H9 (cell line): ENCODE measurements at regions not wholly inside any gene's neighbourhood (a gene's known extent, or its start where the extent isn't known, plus 50 kb on each side); places are given as distances from the start of the nearest gene placed in this dataset.

Experiments used
- DNase-seq: peaks from one replicate; pipeline ENCODE4 v3.0.0-alpha.2; 2017
- H2AFZ ChIP-seq: one replicate; pipeline ENCODE4 v1.6.1; 2013; ENCODE audit warnings: mild to moderate bottlenecking, low read length, control low read depth, moderate library complexity
- H2AK5ac ChIP-seq: 2 replicates; pipeline ENCODE4 v1.6.1; 2013; ENCODE audit warnings: low read length, control low read depth, mixed read lengths; ENCODE audit not compliant: insufficient read length
- H2BK120ac ChIP-seq: one replicate; pipeline ENCODE4 v1.6.1; 2013; ENCODE audit warnings: low read depth, mild to moderate bottlenecking, low read length, control low read depth, inconsistent platforms; ENCODE audit not compliant: poor library complexity, severe bottlenecking
- H2BK12ac ChIP-seq: 2 replicates; pipeline ENCODE4 v1.6.1; 2013; ENCODE audit warnings: low read length, control low read depth, mixed read lengths, low read depth; ENCODE audit not compliant: insufficient read length
- H2BK15ac ChIP-seq: 2 replicates; pipeline ENCODE4 v1.6.1; 2013; ENCODE audit warnings: low read depth, low read length, control low read depth
- H2BK20ac ChIP-seq: one replicate; pipeline ENCODE4 v1.6.1; 2013; ENCODE audit warnings: low read depth, mild to moderate bottlenecking, low read length, control low read depth, inconsistent platforms; ENCODE audit not compliant: poor library complexity, severe bottlenecking
- H2BK5ac ChIP-seq: 2 replicates; pipeline ENCODE4 v1.6.1; 2013; ENCODE audit warnings: low read length, control low read depth, mixed read lengths; ENCODE audit not compliant: insufficient read length
- H3K14ac ChIP-seq: 2 replicates; pipeline ENCODE4 v1.6.1; 2013; ENCODE audit warnings: low read length, control low read depth; ENCODE audit not compliant: insufficient read depth
- H3K18ac ChIP-seq: 2 replicates; pipeline ENCODE4 v1.6.1; 2013; ENCODE audit warnings: low read depth, mild to moderate bottlenecking, mixed read lengths, low read length, control low read depth; ENCODE audit not compliant: insufficient read length
- H3K23ac ChIP-seq: 2 replicates; pipeline ENCODE4 v1.6.1; 2013; ENCODE audit warnings: low read length, control low read depth, mixed read lengths, low read depth; ENCODE audit not compliant: insufficient read length
- H3K23me2 ChIP-seq: 2 replicates; pipeline ENCODE4 v1.6.1; 2013; ENCODE audit warnings: low read depth, mild to moderate bottlenecking, mixed read lengths, low read length, control low read depth; ENCODE audit not compliant: insufficient read length, poor library complexity, severe bottlenecking
- H3K27ac ChIP-seq: 2 replicates; pipeline ENCODE4 v1.5.1; 2013; ENCODE audit warnings: low read length, control low read depth, mixed read lengths, low read depth; ENCODE audit not compliant: insufficient read length
- H3K27me3 ChIP-seq: 2 replicates; pipeline ENCODE4 v1.6.1; 2013; ENCODE audit warnings: low read length, control low read depth, inconsistent platforms; ENCODE audit not compliant: insufficient read depth
- H3K4ac ChIP-seq: 2 replicates; pipeline ENCODE4 v1.6.1; 2013; ENCODE audit warnings: low read depth, mild to moderate bottlenecking, control low read depth, inconsistent platforms, low read length, moderate library complexity
- H3K4me1 ChIP-seq: 2 replicates; pipeline ENCODE4 v1.6.1; 2013; ENCODE audit warnings: low read length, control low read depth, inconsistent platforms; ENCODE audit not compliant: insufficient read depth
- H3K4me2 ChIP-seq: 2 replicates; pipeline ENCODE4 v1.6.1; 2013; ENCODE audit warnings: low read length, control low read depth, mixed read lengths; ENCODE audit not compliant: insufficient read length, insufficient read depth
- H3K56ac ChIP-seq: 2 replicates; pipeline ENCODE4 v1.6.1; 2013; ENCODE audit warnings: low read depth, mild to moderate bottlenecking, mixed read lengths, low read length, control low read depth; ENCODE audit not compliant: insufficient read length
- H3K79me1 ChIP-seq: 2 replicates; pipeline ENCODE4 v1.6.1; 2013; ENCODE audit warnings: low read depth, mild to moderate bottlenecking, moderate library complexity, low read length, control low read depth, inconsistent platforms; ENCODE audit not compliant: insufficient read depth, poor library complexity, severe bottlenecking
- H3K79me2 ChIP-seq: 2 replicates; pipeline ENCODE4 v1.6.1; 2013; ENCODE audit warnings: low read length, control low read depth, inconsistent platforms; ENCODE audit not compliant: insufficient read depth
- H3K9ac ChIP-seq: 2 replicates; pipeline ENCODE4 v1.6.1; 2013; ENCODE audit warnings: low read length, control low read depth, mixed read lengths; ENCODE audit not compliant: insufficient read length; ENCODE audit errors: extremely low read depth
- H3K9me3 ChIP-seq: one replicate; pipeline ENCODE4 v1.6.1; 2013; ENCODE audit warnings: low read depth, low read length, inconsistent platforms; ENCODE audit not compliant: control insufficient read depth
- H3T11ph ChIP-seq: one replicate; pipeline ENCODE4 v1.6.1; 2013; ENCODE audit warnings: mild to moderate bottlenecking, low read length, control low read depth, inconsistent platforms
- H4K20me1 ChIP-seq: one replicate; pipeline ENCODE4 v1.6.1; 2013; ENCODE audit not compliant: control insufficient read depth, insufficient read length, insufficient read depth
- H4K5ac ChIP-seq: 2 replicates; pipeline ENCODE4 v1.6.1; 2013; ENCODE audit warnings: low read depth, mild to moderate bottlenecking, mixed read lengths, low read length, control low read depth; ENCODE audit not compliant: insufficient read length
- H4K8ac ChIP-seq: replicated peaks from 2 replicates; pipeline ENCODE4 v1.6.1; 2013; ENCODE audit warnings: low read length, control low read depth, mixed read lengths, low read depth; ENCODE audit not compliant: insufficient read length
- H4K91ac ChIP-seq: 2 replicates; pipeline ENCODE4 v1.6.1; 2013; ENCODE audit warnings: low read depth, mild to moderate bottlenecking, moderate library complexity, mixed read lengths, low read length, control low read depth; ENCODE audit not compliant: insufficient read length
- H3K27ac Mint-ChIP-seq, 3 experiments: 2 replicates in 2 of 3; 3 replicates in 1 of 3; pipeline ENCODE4 v1.8.0; 2020 to 2021; ENCODE audit warnings: mixed read lengths in 3 of 3, mild to moderate bottlenecking in 1 of 3, moderate library complexity in 1 of 3
- H3K27me3 Mint-ChIP-seq: 2 replicates; pipeline ENCODE4 v1.8.0; 2021; ENCODE audit warnings: low read depth, mild to moderate bottlenecking, moderate library complexity, mixed read lengths
- H3K36me3 Mint-ChIP-seq, 3 experiments: 2 replicates in 2 of 3; 3 replicates in 1 of 3; pipeline ENCODE4 v1.8.0; 2020 to 2021; ENCODE audit warnings: low read depth in 3 of 3, mixed read lengths in 3 of 3; ENCODE audit not compliant: insufficient read depth in 1 of 3
- H3K4me1 Mint-ChIP-seq, 2 experiments: 2 replicates each; pipeline ENCODE4 v1.8.0; 2020; ENCODE audit warnings: mixed read lengths in 2 of 2
- H3K4me3 Mint-ChIP-seq, 2 experiments: 2 replicates in 1 of 2; 3 replicates in 1 of 2; pipeline ENCODE4 v1.8.0; 2020 to 2021; ENCODE audit warnings: mild to moderate bottlenecking in 2 of 2, mixed read lengths in 2 of 2, moderate library complexity in 1 of 2
- H3K9me3 Mint-ChIP-seq, 2 experiments: 2 replicates in 1 of 2; 3 replicates in 1 of 2; pipeline ENCODE4 v1.8.0; 2020; ENCODE audit warnings: mild to moderate bottlenecking in 2 of 2, mixed read lengths in 2 of 2, moderate library complexity in 1 of 2
- CTCF ChIP-seq: fragments of 200-600 bp; sonication (generic); conservative IDR thresholded peaks from 3 replicates; pipeline ENCODE4 v1.8.0; 2021; ENCODE audit warnings: antibody characterized with exemption, mild to moderate bottlenecking
- WGBS: extraction: QIAGEN DNeasy Blood & Tissue Kit; methylation state at CpG from one replicate; pipeline ENCODE4 v1.1.7; 2013; ENCODE audit warnings: missing lambda C conversion rate, low lambda C conversion rate, mixed read lengths; ENCODE audit not compliant: insufficient read length; ENCODE audit errors: extremely low coverage; 5-methylcytosine and 5-hydroxymethylcytosine counted together

GRCh38 chr1:59219916-59220315, 77.0 kb upstream of the FGGY start:
- Histone ChIP-seq H2BK15ac (no peak overlapping the region), H3K27ac (no peak overlapping the region), H3K4me2 (no peak overlapping the region), H3K23me2 (no peaks in the 10 kb centered on the region), H3K4ac (no peak overlapping the region), H3T11ph (no peak overlapping the region), H2BK20ac (no peak overlapping the region), H4K91ac (no peak overlapping the region), H2BK12ac (no peak overlapping the region), H3K56ac (no peak overlapping the region), H3K9ac (no peak overlapping the region), H4K8ac (no peak overlapping the region), H3K23ac (no peak overlapping the region), H2BK120ac (no peak overlapping the region), H4K20me1 (no peaks in the 10 kb centered on the region), H2BK5ac (no peak overlapping the region), H3K9me3 (no peaks in the 10 kb centered on the region), H3K27me3 (no peaks in the 10 kb centered on the region), H3K79me1 (no peaks in the 10 kb centered on the region), H3K4me1 (no peaks in the 10 kb centered on the region), H4K5ac (no peak overlapping the region), H3K18ac (no peak overlapping the region), H2AFZ (no peak overlapping the region), H3K79me2 (no peaks in the 10 kb centered on the region), H2AK5ac (no peak overlapping the region), H3K14ac (no peak overlapping the region)
- Mint-ChIP-seq H3K4me3 (no peak overlapping the region), H3K4me1 (peaks cover 10 to 18% of the 10 kb centered on the region in 2 experiments), H3K36me3 (peaks cover 6 to 17% (median 9%) of the 10 kb centered on the region in 3 experiments), H3K9me3 (peaks cover 12 to 14% of the 10 kb centered on the region in 2 experiments), H3K27ac (no peak overlapping the region), H3K27me3 (no peaks in the 10 kb centered on the region; the same call in 1 of the 2 replicates)
- no CpG with 5 or more reads among the region's 2 CpGs for WGBS
- TF ChIP-seq CTCF, result no peak
- DNase-seq, result no peak
